ENCODE measurements at regions not wholly inside any gene's neighbourhood (a gene's known extent, or its start where the extent isn't known, plus 50 kb on each side); places are given as distances from the start of the nearest gene placed in this dataset.

- TF ChIP-seq, protein P1, sequence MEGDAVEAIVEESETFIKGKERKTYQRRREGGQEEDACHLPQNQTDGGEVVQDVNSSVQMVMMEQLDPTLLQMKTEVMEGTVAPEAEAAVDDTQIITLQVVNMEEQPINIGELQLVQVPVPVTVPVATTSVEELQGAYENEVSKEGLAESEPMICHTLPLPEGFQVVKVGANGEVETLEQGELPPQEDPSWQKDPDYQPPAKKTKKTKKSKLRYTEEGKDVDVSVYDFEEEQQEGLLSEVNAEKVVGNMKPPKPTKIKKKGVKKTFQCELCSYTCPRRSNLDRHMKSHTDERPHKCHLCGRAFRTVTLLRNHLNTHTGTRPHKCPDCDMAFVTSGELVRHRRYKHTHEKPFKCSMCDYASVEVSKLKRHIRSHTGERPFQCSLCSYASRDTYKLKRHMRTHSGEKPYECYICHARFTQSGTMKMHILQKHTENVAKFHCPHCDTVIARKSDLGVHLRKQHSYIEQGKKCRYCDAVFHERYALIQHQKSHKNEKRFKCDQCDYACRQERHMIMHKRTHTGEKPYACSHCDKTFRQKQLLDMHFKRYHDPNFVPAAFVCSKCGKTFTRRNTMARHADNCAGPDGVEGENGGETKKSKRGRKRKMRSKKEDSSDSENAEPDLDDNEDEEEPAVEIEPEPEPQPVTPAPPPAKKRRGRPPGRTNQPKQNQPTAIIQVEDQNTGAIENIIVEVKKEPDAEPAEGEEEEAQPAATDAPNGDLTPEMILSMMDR (IDR thresholded peaks at IDR 0.05 in 8 of 11, conservative IDR thresholded peaks at IDR 0.05 in 3 of 11): no peak
- TF ChIP-seq POLR2AphosphoS5 (IDR thresholded peaks at IDR 0.05): no peak
Measured at GRCh38 chr5:123778641-123779040, 266.7 kb downstream of the CSNK1G3 start.

Data from spleen (tissue), 7 donors.